IPS DF 4.7 (cell line): ENCODE measurements at regions not wholly inside any gene's neighbourhood (a gene's known extent, or its start where the extent isn't known, plus 50 kb on each side); places are given as distances from the start of the nearest gene placed in this dataset.
A peak's percentile ranks its signal among the peaks of the same experiment; 100 is the strongest.

Source experiments
- DNase-seq: peaks from one replicate; pipeline ENCODE4 v3.0.0-alpha.2; 2013; ENCODE audit warnings: low spot score; ENCODE audit errors: extremely low read depth

GRCh38 chr5:10077791-10078545 lies 171.7 kb downstream of the ATPSCKMT start:
- DNase-seq, result no peak

- no peak for DNase-seq
These were observed 176.1 kb downstream of the ATPSCKMT start for GRCh38 chr5:10073441-10074104.

GRCh38 chr5:10069637-10070313 lies 179.9 kb downstream of the ATPSCKMT start:
- no peak for DNase-seq

- DNase-seq, result no peak
These were observed 184.2 kb downstream of the ATPSCKMT start for GRCh38 chr5:10065428-10066000.

GRCh38 chr5:10064546-10065195 lies 185.0 kb downstream of the ATPSCKMT start:
- no peak for DNase-seq

- no peak for DNase-seq
These were observed 185.7 kb downstream of the ATPSCKMT start for GRCh38 chr5:10063997-10064396.

GRCh38 chr5:10059980-10060379 lies 189.7 kb downstream of the ATPSCKMT start:
- no peak for DNase-seq

GRCh38 chr5:10059556-10059955 lies 190.1 kb downstream of the ATPSCKMT start:
- no peak for DNase-seq

- DNase-seq, result no peak
These were observed 192.3 kb downstream of the ATPSCKMT start for GRCh38 chr5:10057356-10057755.

- no peak for DNase-seq
These were observed 193.4 kb downstream of the ATPSCKMT start for GRCh38 chr5:10056228-10056760.

- DNase-seq, result no peak
These were observed 199.7 kb downstream of the ATPSCKMT start for GRCh38 chr5:10049858-10050455.

- DNase-seq, result no peak
These were observed 203.0 kb downstream of the ATPSCKMT start for GRCh38 chr5:10046676-10047075.

GRCh38 chr5:10045376-10045775 lies 204.3 kb downstream of the ATPSCKMT start:
- no peak for DNase-seq

GRCh38 chr5:10036136-10036815 lies 213.4 kb downstream of the ATPSCKMT start:
- DNase-seq, result no peak

- DNase-seq, result no peak
These were observed 215.7 kb downstream of the ATPSCKMT start for GRCh38 chr5:10034001-10034400.

GRCh38 chr5:10031817-10032216 lies 217.9 kb downstream of the ATPSCKMT start:
- DNase-seq, result no peak

- peak; percentile 62 for DNase-seq
These were observed 219.4 kb downstream of the ATPSCKMT start for GRCh38 chr5:10030219-10030831.

GRCh38 chr5:10023494-10023893 lies 226.2 kb downstream of the ATPSCKMT start:
- DNase-seq, result no peak

GRCh38 chr5:10021248-10021647 lies 228.4 kb downstream of the ATPSCKMT start:
- no peak for DNase-seq

GRCh38 chr5:10019236-10019635 lies 230.5 kb downstream of the ATPSCKMT start:
- DNase-seq, result no peak
